ENCODE measurements at regions not wholly inside any gene's neighbourhood (a gene's known extent, or its start where the extent isn't known, plus 50 kb on each side); places are given as distances from the start of the nearest gene placed in this dataset.

DNA sequence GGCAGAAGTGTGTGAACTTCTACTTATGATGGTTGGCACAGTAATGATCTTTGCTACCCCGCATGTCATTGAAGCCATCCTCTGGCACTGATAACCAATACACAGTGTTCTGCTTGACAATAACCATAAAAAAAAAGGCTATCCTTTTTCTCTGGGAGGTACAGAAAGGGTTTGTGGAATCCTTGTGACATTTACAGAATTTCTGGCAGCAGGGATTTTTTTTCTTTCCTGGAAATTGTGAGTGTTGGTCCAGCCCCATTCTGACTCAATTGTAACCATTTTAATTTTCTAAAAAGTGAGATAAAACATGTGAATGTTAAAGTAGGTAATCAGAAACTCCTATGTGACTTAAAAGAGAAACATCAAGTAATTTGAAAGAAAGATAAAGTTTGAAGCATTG, 943.8 kb downstream of the TMTC2 start:
- TF ChIP-seq SUZ12 (IDR thresholded peaks at IDR 0.05), result no peak
- no peak for TF ChIP-seq BHLHE40 (IDR thresholded peaks at IDR 0.05; ENCODE audit: borderline replicate concordance)
- no peak for TF ChIP-seq FOXA1 (IDR thresholded peaks at IDR 0.05)
- TF ChIP-seq FOXM1 (IDR thresholded peaks at IDR 0.05; ENCODE audit: borderline replicate concordance), result no peak
- no peak for TF ChIP-seq FOXK2 (IDR thresholded peaks at IDR 0.05)
- TF ChIP-seq ELF4 (IDR thresholded peaks at IDR 0.05), result no peak
- no peak for TF ChIP-seq L3MBTL2 (conservative IDR thresholded peaks at IDR 0.05)
- no peak for TF ChIP-seq ZNF384 (IDR thresholded peaks at IDR 0.05)
- TF ChIP-seq SP1 (IDR thresholded peaks at IDR 0.05), result no peak
- no peak for TF ChIP-seq ARNT (IDR thresholded peaks at IDR 0.05)
- TF ChIP-seq, protein P1, sequence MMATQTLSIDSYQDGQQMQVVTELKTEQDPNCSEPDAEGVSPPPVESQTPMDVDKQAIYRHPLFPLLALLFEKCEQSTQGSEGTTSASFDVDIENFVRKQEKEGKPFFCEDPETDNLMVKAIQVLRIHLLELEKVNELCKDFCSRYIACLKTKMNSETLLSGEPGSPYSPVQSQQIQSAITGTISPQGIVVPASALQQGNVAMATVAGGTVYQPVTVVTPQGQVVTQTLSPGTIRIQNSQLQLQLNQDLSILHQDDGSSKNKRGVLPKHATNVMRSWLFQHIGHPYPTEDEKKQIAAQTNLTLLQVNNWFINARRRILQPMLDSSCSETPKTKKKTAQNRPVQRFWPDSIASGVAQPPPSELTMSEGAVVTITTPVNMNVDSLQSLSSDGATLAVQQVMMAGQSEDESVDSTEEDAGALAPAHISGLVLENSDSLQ (IDR thresholded peaks at IDR 0.05), result no peak
- TF ChIP-seq NFRKB (IDR thresholded peaks at IDR 0.05), result no peak
- TF ChIP-seq HDGF (IDR thresholded peaks at IDR 0.05; ENCODE audit: borderline replicate concordance), result no peak
- TF ChIP-seq TARDBP (IDR thresholded peaks at IDR 0.05), result no peak
